HEK293 (cell line): ENCODE measurements at regions not wholly inside any gene's neighbourhood (a gene's known extent, or its start where the extent isn't known, plus 50 kb on each side); places are given as distances from the start of the nearest gene placed in this dataset.

ENCODE experiments used
- CTCF ChIA-PET: fragments of 350-600 bp; formaldehyde crosslinking; extraction: SDS; loops from one replicate; lab custom pipeline; 2021; ENCODE audit warnings: antibody characterized with exemption; lab: Yijun Ruan, JAX
- POLR2A ChIA-PET: fragments of 300-600 bp; formaldehyde crosslinking; extraction: SDS; loops from one replicate; lab custom pipeline; 2020; ENCODE audit warnings: antibody characterized with exemption, inconsistent platforms; lab: Yijun Ruan, JAX
- H3K27ac ChIP-seq: fragments of 200-500 bp; sonication (Bioruptor generic); 2 replicates; pipeline ENCODE4 v1.5.1; 2014; ENCODE audit warnings: low read depth, low read length, control low read depth, inconsistent platforms; ENCODE audit errors: extremely low read depth
- H3K36me3 ChIP-seq, 2 experiments: fragments of 200-500 bp in 1 of 2; sonication (Bioruptor generic) in 1 of 2; 1 replicate in 1 of 2; 2 replicates in 1 of 2; pipeline ENCODE4 v1.5.1; 2014 to 2017; ENCODE audit warnings: inconsistent platforms in 2 of 2, low read length in 2 of 2; ENCODE audit not compliant: control insufficient read depth in 2 of 2, insufficient read depth in 1 of 2
- H3K4me1 ChIP-seq: fragments of 200-500 bp; sonication (Bioruptor generic); 2 replicates; pipeline ENCODE4 v1.5.1; 2014; ENCODE audit warnings: mild to moderate bottlenecking, low read length, inconsistent platforms; ENCODE audit not compliant: control insufficient read depth, insufficient read depth
- H3K4me3 ChIP-seq: 2 replicates; pipeline ENCODE4 v1.5.1; 2011; ENCODE audit warnings: low read depth, mild to moderate bottlenecking, control low read depth, low read length, moderate library complexity
- H3K9me3 ChIP-seq: fragments of 200-500 bp; sonication (Bioruptor generic); 2 replicates; pipeline ENCODE4 v1.5.1; 2014; ENCODE audit warnings: low read depth, low read length, inconsistent platforms; ENCODE audit not compliant: control insufficient read depth, insufficient read depth
- CTCF ChIP-seq: fragments of 450-650 bp; formaldehyde crosslinking; IDR thresholded peaks from 2 replicates; pipeline ENCODE4 v1.5.1; 2016; ENCODE audit warnings: missing biosample characterization, missing genetic modification characterization
- HIC1 ChIP-seq: fragments of 450-650 bp; formaldehyde crosslinking; IDR thresholded peaks from 2 replicates; pipeline ENCODE4 v1.5.1; 2016; ENCODE audit warnings: missing biosample characterization, missing genetic modification characterization
- KLF8 ChIP-seq: fragments of 450-650 bp; formaldehyde crosslinking; IDR thresholded peaks from 2 replicates; pipeline ENCODE4 v1.5.1; 2016; ENCODE audit warnings: missing biosample characterization, missing genetic modification characterization
- REPIN1 ChIP-seq: fragments of 450-650 bp; formaldehyde crosslinking; IDR thresholded peaks from 2 replicates; pipeline ENCODE4 v1.5.1; 2017; ENCODE audit warnings: missing biosample characterization, missing genetic modification characterization, low read depth
- TSHZ1 ChIP-seq: fragments of 450-650 bp; formaldehyde crosslinking; IDR thresholded peaks from 2 replicates; pipeline ENCODE4 v1.5.1; 2016; ENCODE audit warnings: missing biosample characterization, missing genetic modification characterization, borderline replicate concordance
- ZBTB1 ChIP-seq: fragments of 450-650 bp; formaldehyde crosslinking; IDR thresholded peaks from 2 replicates; pipeline ENCODE4 v1.5.1; 2016; ENCODE audit warnings: missing biosample characterization, missing genetic modification characterization
- ZFP69B ChIP-seq: fragments of 450-650 bp; formaldehyde crosslinking; IDR thresholded peaks from 2 replicates; pipeline ENCODE4 v1.5.1; 2016; ENCODE audit warnings: missing biosample characterization, missing genetic modification characterization
- ZNF10 ChIP-seq: fragments of 450-650 bp; formaldehyde crosslinking; IDR thresholded peaks from 2 replicates; pipeline ENCODE4 v1.5.1; 2017; ENCODE audit warnings: missing biosample characterization, missing genetic modification characterization
- ZNF169 ChIP-seq: fragments of 450-650 bp; formaldehyde crosslinking; IDR thresholded peaks from 2 replicates; pipeline ENCODE4 v1.5.1; 2016; ENCODE audit warnings: missing biosample characterization, missing genetic modification characterization
- ZNF175 ChIP-seq: fragments of 450-650 bp; formaldehyde crosslinking; IDR thresholded peaks from 2 replicates; pipeline ENCODE4 v1.5.1; 2016; ENCODE audit warnings: missing biosample characterization, missing genetic modification characterization
- ZNF2 ChIP-seq: fragments of 450-650 bp; formaldehyde crosslinking; IDR thresholded peaks from 2 replicates; pipeline ENCODE4 v1.5.1; 2016; ENCODE audit warnings: missing biosample characterization, missing genetic modification characterization
- ZNF202 ChIP-seq: fragments of 450-650 bp; formaldehyde crosslinking; IDR thresholded peaks from 2 replicates; pipeline ENCODE4 v1.5.1; 2016; ENCODE audit warnings: missing biosample characterization, missing genetic modification characterization, borderline replicate concordance
- ZNF211 ChIP-seq: fragments of 450-650 bp; formaldehyde crosslinking; IDR thresholded peaks from 2 replicates; pipeline ENCODE4 v1.5.1; 2016; ENCODE audit warnings: low read depth, missing biosample characterization, missing genetic modification characterization
- ZNF274 ChIP-seq, 2 experiments: fragments of 200-500 bp in 1 of 2; fragments of 450-650 bp in 1 of 2; sonication (Bioruptor generic) in 1 of 2; formaldehyde crosslinking in 1 of 2; IDR thresholded peaks; 2 replicates each; pipeline versions ENCODE4 v1.5.1 to v1.6.1; 2014 to 2016; ENCODE audit warnings: borderline replicate concordance in 1 of 2, inconsistent platforms in 1 of 2, low read length in 1 of 2, missing biosample characterization in 1 of 2, missing genetic modification characterization in 1 of 2
- ZNF37A ChIP-seq: fragments of 450-650 bp; IDR thresholded peaks from 2 replicates; pipeline ENCODE4 v1.5.1; 2018; ENCODE audit warnings: missing biosample characterization, missing genetic modification characterization
- ZNF433 ChIP-seq: fragments of 450-650 bp; formaldehyde crosslinking; IDR thresholded peaks from 2 replicates; pipeline ENCODE4 v1.5.1; 2016; ENCODE audit warnings: missing biosample characterization, missing genetic modification characterization, low read depth
- ZNF544 ChIP-seq: fragments of 450-650 bp; formaldehyde crosslinking; IDR thresholded peaks from 2 replicates; pipeline ENCODE4 v1.5.0; 2017; ENCODE audit warnings: missing biosample characterization, missing genetic modification characterization
- ZNF692 ChIP-seq: fragments of 450-650 bp; formaldehyde crosslinking; IDR thresholded peaks from 2 replicates; pipeline ENCODE4 v1.5.1; 2016; ENCODE audit warnings: missing biosample characterization, missing genetic modification characterization

GRCh38 chr21:28410256-28410655 is 582.4 kb downstream of the LTN1 start:
- no peak overlapping the region for H3K4me3 ChIP-seq
- TF ChIP-seq ZNF211 (tag by site-specific recombination) (no peak), ZBTB1 (tag by site-specific recombination) (no peak), TSHZ1 (tag by site-specific recombination) (no peak), ZNF433 (tag by site-specific recombination) (no peak), ZNF2 (tag by site-specific recombination) (no peak), ZFP69B (tag by site-specific recombination) (no peak), ZNF274 (IDR thresholded peaks at IDR 0.05; ENCODE audit: low read length) (no peak), ZNF274 (tag by site-specific recombination; IDR thresholded peaks at IDR 0.05; ENCODE audit: borderline replicate concordance) (no peak), ZNF692 (tag by site-specific recombination) (no peak), ZNF202 (no peak), REPIN1 (no peak), CTCF (tag by site-specific recombination) (no peak), ZNF10 (tag by site-specific recombination) (no peak), ZNF175 (tag by site-specific recombination) (no peak), HIC1 (tag by site-specific recombination) (no peak), KLF8 (tag by site-specific recombination) (no peak), ZNF544 (tag by site-specific recombination) (no peak)
- no peaks in the 10 kb centered on the region for H3K9me3 ChIP-seq
- no peaks in the 10 kb centered on the region for H3K36me3 ChIP-seq
- CTCF ChIA-PET, result no interaction called here
- H3K4me1 ChIP-seq, result no peaks in the 10 kb centered on the region
- POLR2A ChIA-PET, result no interaction called here
- no peak overlapping the region for H3K27ac ChIP-seq

GRCh38 chr21:28402616-28402989 is 590.1 kb downstream of the LTN1 start:
- Histone ChIP-seq H3K9me3 (no peaks in the 10 kb centered on the region), H3K27ac (no peak overlapping the region), H3K4me1 (no peaks in the 10 kb centered on the region)
- CTCF ChIA-PET, result interaction anchor here (0.7 kb wide), 1 partner anchor 50 kb away, joined by 4 read pairs; no protein-coding TSS in a partner anchor
- TF ChIP-seq ZNF37A (tag by site-specific recombination) (no peak), ZNF169 (tag by site-specific recombination) (no peak)
- TF ChIP-seq, all 188 proteins: peak for 0
- H3K4me3 ChIP-seq, result no peak overlapping the region
- H3K36me3 ChIP-seq, result no peaks in the 10 kb centered on the region
- POLR2A ChIA-PET, result no interaction called here
